H1 (cell line): ENCODE measurements at regions not wholly inside any gene's neighbourhood (a gene's known extent, or its start where the extent isn't known, plus 50 kb on each side); places are given as distances from the start of the nearest gene placed in this dataset.

Experiments
- CTCF ChIA-PET: fragments of 300-600 bp; sonication (Branson Sonifier 250); formaldehyde crosslinking; loops from one replicate; lab custom pipeline; 2021; ENCODE audit not compliant: partially characterized antibody; lab: Charles Lee
- POLR2A ChIA-PET: fragments of 300-600 bp; sonication (Branson Sonifier 250); formaldehyde crosslinking; loops from one replicate; lab custom pipeline; 2021; ENCODE audit warnings: inconsistent platforms; ENCODE audit not compliant: partially characterized antibody; lab: Charles Lee
- DNase-seq, 2 experiments: peaks; one replicate each; pipeline versions ENCODE4 v3.0.0 to v3.0.0-alpha.2; 2010 to 2022; ENCODE audit warnings: low spot score in 2 of 2, low read depth in 1 of 2, mixed read lengths in 1 of 2
- FAIRE-seq: peaks from 2 replicates; lab custom pipeline; 2011; peaks lifted over from hg19 to GRCh38; lab: Jason Lieb, UNC
- H2AFZ ChIP-seq: 2 replicates; pipeline ENCODE4 v1.8.1; 2012; ENCODE audit warnings: low read length, inconsistent platforms
- H2AK5ac ChIP-seq: 2 replicates; pipeline ENCODE4 v1.6.1; 2013; ENCODE audit warnings: low read depth, low read length
- H2BK120ac ChIP-seq: replicated peaks from 2 replicates; pipeline ENCODE3; 2013; ENCODE audit warnings: low read depth, low read length, inconsistent platforms
- H2BK12ac ChIP-seq: 2 replicates; pipeline ENCODE4 v1.6.1; 2013; ENCODE audit warnings: low read depth, low read length
- H2BK15ac ChIP-seq: 2 replicates; pipeline ENCODE4 v1.6.1; 2013; ENCODE audit warnings: low read length
- H2BK20ac ChIP-seq: 2 replicates; pipeline ENCODE4 v1.6.1; 2013; ENCODE audit warnings: low read length
- H2BK5ac ChIP-seq: 2 replicates; pipeline ENCODE4 v1.6.1; 2013; ENCODE audit warnings: low read depth, low read length
- H3K14ac ChIP-seq: 2 replicates; pipeline ENCODE4 v1.6.1; 2013; ENCODE audit warnings: inconsistent platforms; ENCODE audit not compliant: insufficient read length
- H3K18ac ChIP-seq: 2 replicates; pipeline ENCODE4 v1.6.1; 2013; ENCODE audit warnings: low read length; ENCODE audit errors: extremely low read depth
- H3K23ac ChIP-seq: 2 replicates; pipeline ENCODE4 v1.6.1; 2013; ENCODE audit warnings: inconsistent platforms; ENCODE audit not compliant: insufficient read length
- H3K23me2 ChIP-seq: 2 replicates; pipeline ENCODE4 v1.6.1; 2013; ENCODE audit warnings: low read depth, low read length
- H3K27ac ChIP-seq: 2 replicates; pipeline ENCODE4 v1.6.1; 2011; ENCODE audit warnings: low read depth, low read length, inconsistent platforms
- H3K27me3 ChIP-seq, 4 experiments: replicated peaks in 1 of 4; 1 replicate in 1 of 4; 2 replicates in 3 of 4; pipeline versions ENCODE4 v1.6.1 to v1.8.1; 2011 to 2013; ENCODE audit warnings: low read length in 3 of 4, mild to moderate bottlenecking in 3 of 4, inconsistent platforms in 2 of 4, mixed read lengths in 2 of 4, moderate library complexity in 1 of 4; ENCODE audit not compliant: control insufficient read depth in 3 of 4, insufficient read depth in 3 of 4; ENCODE audit errors: extremely low read depth in 1 of 4
- H3K36me3 ChIP-seq, 4 experiments: 2 replicates each; pipeline versions ENCODE4 v1.6.1 to v1.8.1; 2011 to 2013; ENCODE audit warnings: mild to moderate bottlenecking in 4 of 4, low read length in 3 of 4, moderate library complexity in 2 of 4, control low read depth in 1 of 4, inconsistent platforms in 1 of 4; ENCODE audit not compliant: insufficient read depth in 4 of 4, control insufficient read depth in 2 of 4
- H3K4ac ChIP-seq: replicated peaks from 2 replicates; pipeline ENCODE3; 2013; ENCODE audit warnings: low read length, low read depth, mixed read lengths, inconsistent platforms; ENCODE audit not compliant: insufficient read length
- H3K4me1 ChIP-seq, 4 experiments: replicated peaks in 1 of 4; 1 replicate in 1 of 4; 2 replicates in 3 of 4; pipeline versions ENCODE4 v1.6.1 to v1.8.1; 2011 to 2013; ENCODE audit warnings: low read length in 3 of 4, inconsistent platforms in 2 of 4, mixed read lengths in 1 of 4; ENCODE audit not compliant: insufficient read depth in 4 of 4, control insufficient read depth in 3 of 4
- H3K4me2 ChIP-seq, 2 experiments: 2 replicates each; pipeline versions ENCODE4 v1.6.1 to v1.8.1; 2011 to 2013; ENCODE audit warnings: low read depth in 2 of 2, low read length in 2 of 2, control low read depth in 1 of 2, inconsistent platforms in 1 of 2, mild to moderate bottlenecking in 1 of 2; ENCODE audit not compliant: insufficient read depth in 1 of 2
- H3K4me3 ChIP-seq, 4 experiments: fragments of 200-600, 300-600 bp in 1 of 4; sonication (generic), shearing (Covaris generic), sonication (Bioruptor Twin) in 1 of 4; 2 replicates each; pipeline versions ENCODE4 v1.5.1 to v1.8.1; 2011 to 2016; ENCODE audit warnings: low read length in 4 of 4, low read depth in 3 of 4, control low read depth in 2 of 4, inconsistent platforms in 2 of 4, mild to moderate bottlenecking in 2 of 4, mixed read lengths in 1 of 4, moderate library complexity in 1 of 4; ENCODE audit not compliant: insufficient read depth in 2 of 4; ENCODE audit errors: extremely low read depth in 1 of 4
- H3K56ac ChIP-seq: replicated peaks from 2 replicates; pipeline ENCODE3; 2013; ENCODE audit warnings: low read depth, mild to moderate bottlenecking, mixed read lengths, low read length, inconsistent platforms; ENCODE audit not compliant: insufficient read length
- H3K79me1 ChIP-seq: 2 replicates; pipeline ENCODE4 v1.6.1; 2013; ENCODE audit warnings: low read depth, low read length, control low read depth
- H3K79me2 ChIP-seq, 2 experiments: 2 replicates each; pipeline versions ENCODE4 v1.6.1 to v1.8.1; 2012 to 2013; ENCODE audit warnings: low read length in 2 of 2, mild to moderate bottlenecking in 2 of 2, inconsistent platforms in 1 of 2; ENCODE audit not compliant: insufficient read depth in 2 of 2, control insufficient read depth in 1 of 2
- H3K9ac ChIP-seq, 4 experiments: replicated peaks in 1 of 4; 1 replicate in 1 of 4; 2 replicates in 3 of 4; pipeline versions ENCODE4 v1.6.1 to v1.8.1; 2011 to 2013; ENCODE audit warnings: low read depth in 3 of 4, low read length in 3 of 4, control low read depth in 2 of 4, mild to moderate bottlenecking in 2 of 4, moderate library complexity in 2 of 4, inconsistent platforms in 1 of 4; ENCODE audit errors: extremely low read depth in 1 of 4
- H3K9me3 ChIP-seq, 2 experiments: 2 replicates each; pipeline versions ENCODE4 v1.6.1 to v1.8.1; 2012 to 2013; ENCODE audit warnings: mild to moderate bottlenecking in 2 of 2, moderate library complexity in 2 of 2, control low read depth in 1 of 2, inconsistent platforms in 1 of 2, low read depth in 1 of 2, low read length in 1 of 2, mixed read lengths in 1 of 2; ENCODE audit not compliant: insufficient read depth in 2 of 2
- H4K20me1 ChIP-seq, 2 experiments: replicated peaks in 1 of 2; 2 replicates each; pipeline versions ENCODE3 to v1.8.1; 2011 to 2013; ENCODE audit warnings: inconsistent platforms in 2 of 2, low read length in 2 of 2, mild to moderate bottlenecking in 1 of 2; ENCODE audit not compliant: insufficient read depth in 2 of 2, control insufficient read depth in 1 of 2
- H4K5ac ChIP-seq: 2 replicates; pipeline ENCODE4 v1.6.1; 2013; ENCODE audit warnings: low read length, low read depth, mixed read lengths, inconsistent platforms; ENCODE audit not compliant: insufficient read length
- H4K8ac ChIP-seq: 2 replicates; pipeline ENCODE4 v1.8.0; 2013; ENCODE audit warnings: mild to moderate bottlenecking, moderate library complexity, low read length, inconsistent platforms; ENCODE audit not compliant: insufficient read depth; ENCODE audit errors: extremely low read depth
- H4K91ac ChIP-seq: replicated peaks from 2 replicates; pipeline ENCODE3; 2013; ENCODE audit warnings: low read length, mixed read lengths, inconsistent platforms; ENCODE audit not compliant: insufficient read length
- ASH2L ChIP-seq: fragments of 200-600, 300-600 bp; sonication (generic); IDR thresholded peaks from one replicate; pipeline ENCODE4 v1.7.1; 2017; ENCODE audit warnings: low read length
- FOSL1 ChIP-seq: IDR thresholded peaks from 2 replicates; pipeline ENCODE4 v1.6.1; 2011; ENCODE audit warnings: mild to moderate bottlenecking, low read depth, low read length, moderate library complexity; ENCODE audit not compliant: insufficient read depth
- HDAC2 ChIP-seq, 2 experiments: fragments of 300-600 bp in 1 of 2; sonication (generic) in 1 of 2; IDR thresholded peaks; 2 replicates each; pipeline ENCODE4 v1.6.1; 2011 to 2012; ENCODE audit warnings: low read depth in 2 of 2, low read length in 2 of 2, mild to moderate bottlenecking in 2 of 2, moderate library complexity in 2 of 2, borderline replicate concordance in 1 of 2, inconsistent platforms in 1 of 2
- POU5F1 ChIP-seq: IDR thresholded peaks from 2 replicates; pipeline ENCODE4 v1.6.1; 2011; ENCODE audit warnings: low read depth, mild to moderate bottlenecking, low read length, moderate library complexity
- RXRA ChIP-seq: IDR thresholded peaks from 2 replicates; pipeline ENCODE4 v1.6.1; 2011; ENCODE audit warnings: low read depth, mild to moderate bottlenecking, low read length, moderate library complexity; ENCODE audit not compliant: insufficient read depth
- SRF ChIP-seq: IDR thresholded peaks from 2 replicates; pipeline ENCODE4 v1.6.1; 2011; ENCODE audit warnings: mild to moderate bottlenecking, low read depth, low read length, moderate library complexity
- TCF12 ChIP-seq: IDR thresholded peaks from 2 replicates; pipeline ENCODE4 v1.6.1; 2011; ENCODE audit warnings: low read depth, mild to moderate bottlenecking, low read length
- WGBS, 2 experiments: shearing (Covaris generic) in 1 of 2; methylation state at CpG; one replicate each; pipeline versions ENCODE4 v1.1.6 to v1.1.7; 2013 to 2015; ENCODE audit warnings: low lambda C conversion rate in 2 of 2, mixed read lengths in 2 of 2, inconsistent platforms in 1 of 2, low coverage in 1 of 2, missing lambda C conversion rate in 1 of 2; ENCODE audit not compliant: insufficient replicate concordance in 2 of 2, insufficient coverage in 1 of 2, insufficient read length in 1 of 2; ENCODE audit errors: extremely low coverage in 1 of 2, missing lambda C conversion rate in 1 of 2; 5-methylcytosine and 5-hydroxymethylcytosine counted together

DNA sequence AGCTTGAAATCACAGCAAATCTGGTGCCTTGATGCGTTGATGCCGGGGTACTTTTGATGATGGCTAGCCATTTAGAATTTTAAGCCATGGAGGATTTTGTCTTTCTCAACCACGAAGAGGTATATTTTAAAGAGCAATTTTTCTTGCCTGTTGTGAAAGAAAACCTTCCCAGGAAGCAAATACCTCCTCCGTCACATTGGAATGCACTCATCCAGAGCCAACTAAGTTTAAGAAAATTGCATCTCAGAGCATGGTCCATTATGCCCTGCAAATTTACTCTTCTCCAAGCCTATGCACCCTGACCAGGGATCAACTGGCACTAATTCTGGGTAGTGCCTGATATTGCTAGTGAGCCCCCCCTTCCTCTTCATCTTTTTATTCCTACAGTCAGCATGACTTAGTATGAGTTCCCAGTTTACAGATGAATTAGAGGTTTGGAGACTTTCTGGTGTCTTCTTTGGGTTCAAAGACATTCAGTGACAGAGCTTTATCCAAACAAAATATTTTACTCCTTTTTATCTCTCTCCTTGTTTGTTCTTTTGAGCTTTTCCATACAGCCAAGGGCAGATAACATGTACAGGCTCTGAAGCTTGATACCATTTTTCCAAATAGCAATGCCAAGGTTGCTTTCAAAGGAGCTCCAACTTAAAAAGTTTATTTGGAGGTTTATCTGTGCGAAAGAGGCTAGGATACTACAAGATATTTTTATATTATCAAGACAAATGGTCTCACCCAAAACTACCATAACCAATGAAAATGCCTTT is 56.6 kb upstream of the ANK3 start:
- Histone ChIP-seq H3K4me3 (no peak overlapping the region), H3K56ac (no peak overlapping the region), H2BK12ac (no peak overlapping the region), H2AK5ac (no peak overlapping the region), H2BK15ac (no peak overlapping the region), H3K18ac (no peak overlapping the region), H3K4me2 (no peak overlapping the region), H2BK5ac (no peak overlapping the region), H3K79me2 (no peaks in the 10 kb centered on the region), H2BK20ac (no peak overlapping the region), H3K36me3 (no peaks in the 10 kb centered on the region), H4K91ac (no peak overlapping the region), H4K20me1 (no peaks in the 10 kb centered on the region), H3K27ac (no peak overlapping the region), H3K14ac (no peak overlapping the region), H2AFZ (no peak overlapping the region), H3K4me1 (peaks cover 0 to 5% (median 0%) of the 10 kb centered on the region in 4 experiments; a peak in 3 of 7 replicates), H3K4ac (no peak overlapping the region), H2BK120ac (no peak overlapping the region), H4K8ac (no peak overlapping the region), H3K23me2 (no peaks in the 10 kb centered on the region), H3K23ac (no peak overlapping the region), H3K9me3 (no peaks in the 10 kb centered on the region), H3K27me3 (no peaks in the 10 kb centered on the region), H4K5ac (no peak overlapping the region), H3K79me1 (no peaks in the 10 kb centered on the region), H3K9ac (no peak overlapping the region)
- TF ChIP-seq SRF (no peak), RXRA (no peak), TCF12 (no peak), ASH2L (no peak), POU5F1 (no peak), FOSL1 (no peak), HDAC2 (IDR thresholded peaks at IDR 0.05; ENCODE audit: borderline replicate concordance in 1 of 2, low read depth in 2 of 2, low read length in 2 of 2) (no peak)
- no peak for DNase-seq
- FAIRE-seq: no peak
- ChIA-PET POLR2A (interaction anchor here (0.6 kb wide), 1 partner anchor 256 kb away, joined by 3 read pairs; no protein-coding TSS in a partner anchor), CTCF (interaction anchor here (0.6 to 4.1 kb wide), 19 partner anchors 9 to 385 kb away, joined by 3 to 57 read pairs (median 4); no protein-coding TSS in a partner anchor)
- WGBS, 2 experiments: 83% methylated on average over 5 of the region's 5 CpGs; no CpG with 5 or more reads in 1 of the 2 experiments
